ENCODE measurements at regions not wholly inside any gene's neighbourhood (a gene's known extent, or its start where the extent isn't known, plus 50 kb on each side); places are given as distances from the start of the nearest gene placed in this dataset.

- H3K9ac ChIP-seq (ENCODE audit: extremely low read depth, low read length, poor library complexity, severe bottlenecking), result no peak overlapping the region
- no peak overlapping the region for H3K4me3 Mint-ChIP-seq
Observed at GRCh38 chr7:120201290-120201689, 71.7 kb upstream of the KCND2 start.

GRCh38 chr7:120205101-120205500 is 67.9 kb upstream of the KCND2 start:
- Mint-ChIP-seq H3K27ac (no peak overlapping the region), H3K9me3 (no peaks in the 10 kb centered on the region), H3K36me3 (ENCODE audit: low read depth) (no peaks in the 10 kb centered on the region), H3K27me3 (ENCODE audit: insufficient read depth) (no peaks in the 10 kb centered on the region), H3K4me1 (peaks cover 2% of the 10 kb centered on the region), H3K4me3 (no peak overlapping the region)
- no peaks in the 10 kb centered on the region for H3K9me3 ChIP-seq (ENCODE audit: control insufficient read depth, low read length)
- no peak overlapping the region for H3K27ac ChIP-seq (ENCODE audit: low read depth, low read length)
- no peak overlapping the region for H3K9ac ChIP-seq (ENCODE audit: extremely low read depth, low read length, poor library complexity, severe bottlenecking)
- TF ChIP-seq CTCF (conservative IDR thresholded peaks at IDR 0.05), result no peak
- H3K27me3 ChIP-seq (ENCODE audit: control insufficient read depth, insufficient read depth, low read length, poor library complexity, severe bottlenecking), result no peaks in the 10 kb centered on the region
- no peaks in the 10 kb centered on the region for H3K4me1 ChIP-seq (ENCODE audit: control insufficient read depth, insufficient read depth, low read length)
- H3K36me3 ChIP-seq (ENCODE audit: control insufficient read depth, insufficient read depth, low read length), result no peaks in the 10 kb centered on the region
- 89% methylated on average over 2 of the region's 2 CpGs; no CpG with 5 or more reads in 1 of the 2 experiments for WGBS, 2 experiments (ENCODE audit: insufficient coverage in 1 of 2, insufficient read length in 1 of 2)
- DNase-seq, result no peak
- no peak overlapping the region for H3K4me3 ChIP-seq (ENCODE audit: low read length)

More at GRCh38 chr7:120201290-120201689, 71.7 kb upstream of the KCND2 start:
- Mint-ChIP-seq H3K27me3 (ENCODE audit: insufficient read depth) (no peaks in the 10 kb centered on the region), H3K36me3 (ENCODE audit: low read depth) (no peaks in the 10 kb centered on the region), H3K4me1 (no peaks in the 10 kb centered on the region), H3K27ac (no peak overlapping the region), H3K9me3 (no peaks in the 10 kb centered on the region)
- no peak for DNase-seq
- Histone ChIP-seq H3K27ac (ENCODE audit: low read depth, low read length) (no peak overlapping the region), H3K27me3 (ENCODE audit: control insufficient read depth, insufficient read depth, low read length, poor library complexity, severe bottlenecking) (no peaks in the 10 kb centered on the region), H3K36me3 (ENCODE audit: control insufficient read depth, insufficient read depth, low read length) (no peaks in the 10 kb centered on the region), H3K4me3 (ENCODE audit: low read length) (no peak overlapping the region), H3K9me3 (ENCODE audit: control insufficient read depth, low read length) (no peaks in the 10 kb centered on the region), H3K4me1 (ENCODE audit: control insufficient read depth, insufficient read depth, low read length) (no peaks in the 10 kb centered on the region)
- TF ChIP-seq CTCF (conservative IDR thresholded peaks at IDR 0.05), result no peak
- 86% methylated on average over 1 of the region's 1 CpG; no CpG with 5 or more reads in 1 of the 2 experiments for WGBS, 2 experiments (ENCODE audit: insufficient coverage in 1 of 2, insufficient read length in 1 of 2)

DNA sequence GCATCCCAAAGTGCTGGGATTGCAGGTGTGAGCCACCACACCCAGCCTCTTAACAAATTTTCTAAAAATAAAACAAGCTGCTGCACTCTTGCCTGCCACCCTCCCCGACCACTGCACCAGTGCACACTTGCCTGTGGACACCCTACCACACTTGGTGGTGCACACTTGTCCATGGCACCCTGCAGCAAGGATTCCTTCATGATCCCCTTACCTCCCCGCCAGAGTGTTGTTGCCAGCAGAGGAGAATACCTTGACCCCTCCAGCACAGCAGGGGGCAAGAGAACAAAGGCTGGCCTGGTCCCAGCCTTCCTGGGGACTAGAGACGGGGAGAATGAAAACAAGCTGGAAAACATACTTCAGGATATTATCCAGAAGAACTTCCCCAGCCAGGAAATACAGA is 65.9 kb upstream of the KCND2 start:
- H3K27me3 Mint-ChIP-seq (ENCODE audit: insufficient read depth), result no peaks in the 10 kb centered on the region

More for the DNA sequence above, 65.9 kb upstream of the KCND2 start:
- H3K36me3 ChIP-seq (ENCODE audit: control insufficient read depth, insufficient read depth, low read length), result no peaks in the 10 kb centered on the region
- H3K27me3 ChIP-seq (ENCODE audit: control insufficient read depth, insufficient read depth, low read length, poor library complexity, severe bottlenecking), result no peaks in the 10 kb centered on the region
- WGBS, 2 experiments (ENCODE audit: insufficient coverage in 1 of 2, insufficient read length in 1 of 2), result 85 to 95% methylated on average over 2 to 3 of the region's 3 CpGs
- no peaks in the 10 kb centered on the region for H3K9me3 ChIP-seq (ENCODE audit: control insufficient read depth, low read length)
- no peak overlapping the region for H3K4me3 ChIP-seq (ENCODE audit: low read length)
- Mint-ChIP-seq H3K4me3 (no peak overlapping the region), H3K27ac (no peak overlapping the region), H3K9me3 (peaks cover 5% of the 10 kb centered on the region), H3K4me1 (peaks cover 2% of the 10 kb centered on the region), H3K36me3 (ENCODE audit: low read depth) (no peaks in the 10 kb centered on the region)
- no peaks in the 10 kb centered on the region for H3K4me1 ChIP-seq (ENCODE audit: control insufficient read depth, insufficient read depth, low read length)
- no peak overlapping the region for H3K27ac ChIP-seq (ENCODE audit: low read depth, low read length)
- TF ChIP-seq CTCF (conservative IDR thresholded peaks at IDR 0.05), result no peak
- no peak overlapping the region for H3K9ac ChIP-seq (ENCODE audit: extremely low read depth, low read length, poor library complexity, severe bottlenecking)
- DNase-seq, result peak; percentile 52

All from endodermal cell (in vitro differentiated cells).